HCT116 (cell line): ENCODE measurements at regions not wholly inside any gene's neighbourhood (a gene's known extent, or its start where the extent isn't known, plus 50 kb on each side); places are given as distances from the start of the nearest gene placed in this dataset.

Source experiments
- ATAC-seq: fragments of 200-7000 bp; cut with Tn5 transposase; 2 replicates; pipeline ENCODE4 v1.9.1; 2020; ENCODE audit warnings: mild to moderate bottlenecking, moderate library complexity
- BruUV-seq: library from RNA; stranded (reverse); fragments of 400-500 nt; replicated peaks from 2 replicates; lab custom pipeline; 2021; lab: Mats Ljungman, UMichigan
- CTCF ChIA-PET: fragments of 300-600 bp; sonication (Branson Sonifier 250); formaldehyde crosslinking; loops from one replicate; lab custom pipeline; 2021; ENCODE audit warnings: antibody characterized with exemption; lab: Charles Lee
- POLR2A ChIA-PET: fragments of 300-600, 350-600 bp; sonication (Branson Sonifier 250); formaldehyde crosslinking; loops from one replicate; lab custom pipeline; 2021; ENCODE audit warnings: antibody characterized with exemption; lab: Charles Lee
- RAD21 ChIA-PET, 2 experiments: fragments of 300-600 bp; sonication (Branson Sonifier 250); formaldehyde crosslinking; loops; one replicate each; lab custom pipeline; 2023; ENCODE audit warnings: low total read pairs in 2 of 2; ENCODE audit not compliant: uncharacterized antibody in 2 of 2, unreplicated experiment in 2 of 2, low non-redundant PET in 1 of 2; lab: Charles Lee
- DNase-seq: peaks from one replicate; pipeline ENCODE4 v3.0.0-alpha.2; 2010; ENCODE audit warnings: low read depth, low spot score
- H2AFZ ChIP-seq: fragments of 200-600 bp; shearing (Covaris generic), sonication (generic); 2 replicates; pipeline ENCODE4 v1.6.1; 2017; ENCODE audit warnings: low read depth, mixed run types, mixed read lengths, antibody characterized with exemption, low read length; ENCODE audit not compliant: poor library complexity, severe bottlenecking
- H3K27ac ChIP-seq: 2 replicates; pipeline ENCODE4 v1.5.1; 2012; ENCODE audit warnings: low read depth, low read length
- H3K27me3 ChIP-seq: fragments of 200-600 bp; sonication (generic); 2 replicates; pipeline ENCODE4 v1.6.1; 2016; ENCODE audit warnings: mixed run types, low read length, mixed read lengths; ENCODE audit not compliant: insufficient read depth
- H3K36me3 ChIP-seq, 2 experiments: fragments of 200-500 bp in 1 of 2; fragments of 200-600 bp in 1 of 2; sonication (Bioruptor generic) in 1 of 2; sonication (generic) in 1 of 2; 2 replicates each; pipeline versions ENCODE4 v1.5.1 to v1.6.1; 2014 to 2016; ENCODE audit warnings: low read length in 2 of 2, inconsistent platforms in 1 of 2, mixed read lengths in 1 of 2, mixed run types in 1 of 2; ENCODE audit not compliant: insufficient read depth in 2 of 2, control insufficient read depth in 1 of 2
- H3K4me1 ChIP-seq, 2 experiments: fragments of 200-600 bp in 1 of 2; sonication (generic) in 1 of 2; 2 replicates each; pipeline versions ENCODE4 v1.5.1 to v1.6.1; 2012 to 2017; ENCODE audit warnings: low read length in 2 of 2, inconsistent platforms in 1 of 2, mild to moderate bottlenecking in 1 of 2, mixed read lengths in 1 of 2, mixed run types in 1 of 2, moderate library complexity in 1 of 2; ENCODE audit not compliant: insufficient read depth in 2 of 2, control insufficient read depth in 1 of 2
- H3K4me2 ChIP-seq: fragments of 200-600 bp; sonication (generic); 2 replicates; pipeline ENCODE4 v1.6.1; 2017; ENCODE audit warnings: mixed run types, low read length, mixed read lengths
- H3K4me3 ChIP-seq, 2 experiments: fragments of 200-600 bp in 1 of 2; sonication (generic) in 1 of 2; replicated peaks in 1 of 2; 2 replicates each; pipeline ENCODE4 v1.5.1; 2011 to 2016; ENCODE audit warnings: low read length in 2 of 2, control low read depth in 1 of 2, low read depth in 1 of 2, mild to moderate bottlenecking in 1 of 2, mixed read lengths in 1 of 2, mixed run types in 1 of 2
- H3K79me2 ChIP-seq: fragments of 200-600 bp; sonication (generic); 2 replicates; pipeline ENCODE4 v1.6.1; 2017; ENCODE audit warnings: mild to moderate bottlenecking, mixed run types, low read length, moderate library complexity, mixed read lengths; ENCODE audit not compliant: insufficient read depth
- H3K9ac ChIP-seq: fragments of 200-600 bp; sonication (generic); 2 replicates; pipeline ENCODE4 v1.6.1; 2016; ENCODE audit warnings: low read length, mixed read lengths
- H3K9me2 ChIP-seq: fragments of 200-600 bp; sonication (generic), shearing (Covaris generic); 2 replicates; pipeline ENCODE4 v1.6.1; 2017; ENCODE audit warnings: mixed run types, mild to moderate bottlenecking, moderate library complexity; ENCODE audit not compliant: insufficient read depth
- H3K9me3 ChIP-seq, 2 experiments: fragments of 200-500 bp in 1 of 2; fragments of 200-600 bp in 1 of 2; sonication (Bioruptor generic) in 1 of 2; sonication (generic) in 1 of 2; 2 replicates each; pipeline ENCODE4 v1.6.1; 2014 to 2017; ENCODE audit warnings: low read length in 2 of 2, mixed read lengths in 2 of 2, inconsistent platforms in 1 of 2, low read depth in 1 of 2, mild to moderate bottlenecking in 1 of 2, mixed run types in 1 of 2, moderate library complexity in 1 of 2; ENCODE audit not compliant: control insufficient read depth in 1 of 2, insufficient read depth in 1 of 2
- H4K20me1 ChIP-seq: fragments of 200-600 bp; sonication (generic), shearing (Covaris generic); 2 replicates; pipeline ENCODE4 v1.6.1; 2017; ENCODE audit warnings: mixed run types, mild to moderate bottlenecking, moderate library complexity; ENCODE audit not compliant: insufficient read depth
- ATF3 ChIP-seq: IDR thresholded peaks from 2 replicates; pipeline ENCODE4 v1.6.1; 2012
- CBX3 ChIP-seq: IDR thresholded peaks from 2 replicates; pipeline ENCODE4 v1.6.1; 2012; ENCODE audit warnings: low read depth
- CEBPB ChIP-seq: IDR thresholded peaks from 2 replicates; pipeline ENCODE4 v1.6.1; 2012; ENCODE audit warnings: low read depth
- EZH2phosphoT487 ChIP-seq: fragments of 200-600 bp; IDR thresholded peaks from 2 replicates; pipeline ENCODE4 v1.6.1; 2018; ENCODE audit warnings: antibody characterized with exemption, borderline replicate concordance
- FOSL1 ChIP-seq: IDR thresholded peaks from 2 replicates; pipeline ENCODE4 v1.6.1; 2012; ENCODE audit warnings: low read depth
- JUND ChIP-seq: IDR thresholded peaks from 2 replicates; pipeline ENCODE4 v1.6.1; 2012
- MAX ChIP-seq: IDR thresholded peaks from 2 replicates; pipeline ENCODE4 v1.6.1; 2012
- POLR2A ChIP-seq: IDR thresholded peaks from 2 replicates; pipeline ENCODE4 v1.7.0; 2011; ENCODE audit warnings: borderline replicate concordance; ENCODE audit not compliant: insufficient read depth, insufficient read length; ENCODE audit errors: extremely low read depth
- POLR2AphosphoS5 ChIP-seq: IDR thresholded peaks from 2 replicates; pipeline ENCODE4 v1.6.1; 2011; ENCODE audit warnings: mild to moderate bottlenecking, low read depth, low read length, moderate library complexity
- RAD21 ChIP-seq: IDR thresholded peaks from 2 replicates; pipeline ENCODE4 v1.6.1; 2012; ENCODE audit warnings: low read depth, mild to moderate bottlenecking
- REST ChIP-seq: IDR thresholded peaks from 2 replicates; pipeline ENCODE4 v1.6.1; 2012; ENCODE audit warnings: low read depth
- SIN3A ChIP-seq: IDR thresholded peaks from 2 replicates; pipeline ENCODE4 v1.6.1; 2012; ENCODE audit warnings: low read depth
- SP1 ChIP-seq: IDR thresholded peaks from 2 replicates; pipeline ENCODE4 v1.6.1; 2012; ENCODE audit warnings: low read depth
- SRF ChIP-seq: IDR thresholded peaks from 2 replicates; pipeline ENCODE4 v1.6.1; 2012; ENCODE audit warnings: low read depth
- YY1 ChIP-seq: IDR thresholded peaks from 2 replicates; pipeline ENCODE4 v1.6.1; 2011; ENCODE audit warnings: low read length, low read depth, moderate library complexity, mild to moderate bottlenecking; ENCODE audit not compliant: insufficient replicate concordance; ENCODE audit errors: extremely low read depth
- ZNF274 ChIP-seq: fragments of 200-500 bp; sonication (Bioruptor generic); IDR thresholded peaks from 2 replicates; pipeline ENCODE4 v1.6.1; 2014; ENCODE audit warnings: mild to moderate bottlenecking, low read depth, low read length, inconsistent platforms
- intact Hi-C: fragments of 100-400 bp; cut with micrococcal nuclease; formaldehyde crosslinking; loops from 2 replicates; pipeline ENCODE4 v1.10.0; 2022

- TF ChIP-seq REST = no peak
- TF ChIP-seq JUND = no peak
These were observed 83.4 kb upstream of the ODAD2 start (continued) for GRCh38 chr10:28082316-28082715.

- TF ChIP-seq RAD21 (peak; percentile 18; the same call in 1 of the 2 replicates), ATF3 (peak; percentile 72), FOSL1 (peak; percentile 57), MAX (peak; percentile 75), EZH2phosphoT487 (no peak), POLR2A (no peak), SRF (0 out of 2 replicates have a peak, but pooled peaks have one; percentile 37), POLR2AphosphoS5 (no peak; the same call in 1 of the 2 replicates), CBX3 (peak; percentile 92), REST (no peak), YY1 (no peak), JUND (peak; percentile 55), CEBPB (peak; percentile 60), SIN3A (0 out of 2 replicates have a peak, but pooled peaks have one; percentile 36), SP1 (peak; percentile 73), ZNF274 (no peak)
- TF ChIP-seq, all 23 proteins: peak for 10
- POLR2A ChIA-PET = interaction anchor here (0.7 kb wide), 1 partner anchor 12 kb away, joined by 3 read pairs; no protein-coding TSS in a partner anchor
- CTCF ChIA-PET = no interaction called here
- Histone ChIP-seq H2AFZ (no peak overlapping the region), H3K4me1 (peaks cover 53 to 54% of the 10 kb centered on the region in 2 experiments), H3K27ac (peak overlapping the region; percentile 76), H3K4me3 (no peak overlapping the region), H3K36me3 (peaks cover 3 to 19% of the 10 kb centered on the region in 2 experiments; a peak in 2 of 4 replicates), H4K20me1 (no peaks in the 10 kb centered on the region), H3K9ac (peak overlapping the region; percentile 50), H3K79me2 (peaks cover 16% of the 10 kb centered on the region; the same call in 1 of the 2 replicates), H3K27me3 (no peaks in the 10 kb centered on the region), H3K4me2 (peak overlapping the region; percentile 54), H3K9me3 (0 out of 4 replicates have a peak, but pooled peaks cover 0 to 4% of the 10 kb centered on the region in 2 experiments), H3K9me2 (no peaks in the 10 kb centered on the region)
- intact Hi-C loops = no loop called here
- RAD21 ChIA-PET = no interaction called here
- DNase-seq (peak; percentile 53), ATAC-seq (peak; percentile 73)
- no TSS peak for BruUV-seq
These were observed 79.0 kb upstream of the ODAD2 start for GRCh38 chr10:28077889-28078288.
